ENCODE measurements at regions not wholly inside any gene's neighbourhood (a gene's known extent, or its start where the extent isn't known, plus 50 kb on each side); places are given as distances from the start of the nearest gene placed in this dataset.
"Not testable (repeated sequence)": the region's sequence is repeated elsewhere in the genome, so short reads cannot be mapped to it uniquely, and the experiment has no call there.

DNA sequence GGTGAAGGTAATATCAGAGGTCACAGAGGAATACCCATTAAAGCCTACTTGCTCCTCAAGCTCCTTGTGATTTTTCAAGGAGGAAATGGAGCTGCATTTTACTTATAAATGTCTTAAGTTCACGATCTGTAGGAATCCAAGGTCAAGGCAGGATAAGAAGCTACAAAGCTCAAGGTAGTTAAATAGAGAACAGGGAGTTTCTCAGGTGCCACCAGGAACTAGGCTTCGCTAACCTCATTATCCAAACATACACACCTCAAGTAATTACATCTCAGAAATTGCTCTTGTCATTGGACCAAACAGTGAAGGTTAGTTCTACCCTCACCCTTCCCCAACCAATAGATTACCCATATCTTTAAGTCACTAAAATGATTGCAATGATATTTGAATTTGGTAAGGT lies 317.4 kb upstream of the HNRNPA3 start:
- DNase-seq (ENCODE audit: low read depth) = no peak

DNA sequence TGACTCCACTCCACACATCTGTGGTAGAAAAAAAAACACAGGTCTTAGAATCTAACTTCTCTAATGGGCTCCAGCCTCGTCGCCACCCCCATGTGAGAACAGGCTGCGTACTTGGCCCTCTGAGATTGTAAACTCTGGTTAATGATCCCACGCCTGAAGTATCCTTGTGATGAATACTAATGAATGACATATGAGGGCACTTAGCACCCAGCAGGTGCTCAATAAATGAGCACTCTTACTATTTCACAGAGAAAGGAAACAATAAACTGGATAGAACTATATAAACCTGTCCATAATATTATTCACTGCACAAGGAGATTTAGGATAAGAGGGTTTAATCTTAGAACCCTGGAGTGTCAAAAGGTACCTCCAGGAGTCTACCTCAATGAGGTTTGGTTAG lies 310.1 kb upstream of the HNRNPA3 start:
- no peak for DNase-seq (ENCODE audit: low read depth)

DNA sequence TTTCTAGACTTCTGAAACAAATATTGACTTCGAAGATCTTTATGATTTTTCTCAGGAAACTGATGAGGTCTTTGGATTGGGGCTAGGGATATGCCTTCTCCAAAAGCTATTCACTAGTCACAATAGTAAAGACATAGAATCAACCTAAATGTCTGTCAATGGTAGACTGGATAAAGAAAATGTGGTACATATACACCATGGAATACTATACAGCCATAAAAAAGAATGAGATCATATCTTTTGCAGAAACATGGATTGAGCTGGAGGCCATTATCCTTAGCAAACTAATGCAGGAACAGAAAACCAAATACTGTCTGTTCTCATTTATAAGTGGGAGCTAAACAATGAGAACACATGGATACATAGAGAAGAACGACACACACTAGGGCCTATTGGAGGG lies 308.5 kb upstream of the HNRNPA3 start:
- not testable (repeated sequence) for DNase-seq (ENCODE audit: low read depth)

DNA sequence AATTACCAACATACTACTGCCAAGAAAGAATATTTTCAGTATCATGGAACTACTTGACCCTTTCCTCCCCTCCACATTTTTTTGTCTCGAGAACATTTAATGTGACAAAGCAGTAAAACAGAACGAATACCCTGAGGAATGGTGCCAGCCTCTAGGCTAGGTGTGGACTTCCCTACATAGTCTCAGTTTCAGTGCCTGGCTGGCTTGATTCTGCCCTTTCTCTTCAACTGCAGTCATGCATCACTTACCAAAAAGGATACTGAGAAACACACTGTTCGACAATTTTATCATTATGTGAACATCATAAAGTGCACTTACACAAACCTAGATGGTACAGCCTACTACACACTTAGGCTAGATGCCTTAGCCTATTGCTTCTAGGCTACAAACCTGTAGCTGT lies 305.3 kb upstream of the HNRNPA3 start:
- DNase-seq (ENCODE audit: low read depth) = no peak

DNA sequence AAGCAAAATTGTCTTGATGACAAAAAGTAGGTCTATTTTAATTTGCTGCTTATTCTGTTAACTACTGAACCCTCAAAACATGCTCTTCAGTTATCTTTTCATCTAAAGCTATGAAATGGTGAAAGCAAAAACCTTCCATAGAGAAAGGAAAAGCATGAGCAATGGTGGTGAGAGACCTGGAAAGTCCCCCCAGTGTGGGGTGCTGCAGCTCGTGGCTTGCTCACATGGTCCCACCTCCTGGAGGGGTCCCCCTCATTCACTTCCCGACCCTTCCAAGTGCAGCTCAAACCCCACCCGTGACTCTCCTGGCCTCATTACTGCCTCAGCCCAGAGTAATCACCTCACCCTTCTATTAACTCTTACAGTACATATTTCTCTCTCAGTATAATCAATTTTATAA lies 301.8 kb upstream of the HNRNPA3 start:
- DNase-seq (ENCODE audit: low read depth) = no peak

DNA sequence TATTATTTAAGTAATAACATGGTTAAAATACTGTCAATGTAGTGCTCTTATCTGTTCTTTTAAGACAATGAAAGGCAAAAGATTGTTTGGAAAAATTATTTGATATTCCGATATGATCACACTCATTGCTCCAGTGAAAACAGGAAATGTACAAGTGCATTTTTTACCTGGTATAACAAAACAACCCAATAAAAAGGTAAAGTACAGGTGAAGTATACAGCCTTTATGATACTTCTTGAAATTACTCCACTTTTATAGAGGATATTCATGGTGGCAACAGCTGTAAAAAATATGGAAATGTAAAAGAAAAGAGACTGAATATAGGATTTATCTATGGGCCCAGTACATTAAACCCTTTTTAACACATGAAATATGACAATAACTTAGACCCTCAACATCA lies 298.6 kb upstream of the HNRNPA3 start:
- no peak for DNase-seq (ENCODE audit: low read depth)

DNA sequence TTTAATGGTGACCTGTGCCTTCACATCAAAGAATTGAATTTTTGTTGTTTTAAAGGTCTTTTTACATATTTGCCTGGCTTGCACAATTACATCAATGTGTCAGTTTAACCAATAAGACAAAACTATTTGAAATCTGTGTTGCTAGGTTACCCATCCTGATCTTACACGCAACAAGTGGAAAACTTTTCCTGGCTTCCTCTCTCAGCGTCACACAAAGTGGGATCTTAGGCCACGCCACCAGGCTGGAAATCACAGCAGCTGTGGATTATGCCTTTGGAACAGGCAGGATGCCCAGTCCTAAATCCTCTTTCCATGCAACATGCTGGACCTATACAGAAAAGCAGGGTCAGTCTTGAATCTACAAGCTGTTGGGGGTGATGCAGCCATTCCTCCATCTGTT lies 298.2 kb upstream of the HNRNPA3 start:
- DNase-seq (ENCODE audit: low read depth) = no peak

DNA sequence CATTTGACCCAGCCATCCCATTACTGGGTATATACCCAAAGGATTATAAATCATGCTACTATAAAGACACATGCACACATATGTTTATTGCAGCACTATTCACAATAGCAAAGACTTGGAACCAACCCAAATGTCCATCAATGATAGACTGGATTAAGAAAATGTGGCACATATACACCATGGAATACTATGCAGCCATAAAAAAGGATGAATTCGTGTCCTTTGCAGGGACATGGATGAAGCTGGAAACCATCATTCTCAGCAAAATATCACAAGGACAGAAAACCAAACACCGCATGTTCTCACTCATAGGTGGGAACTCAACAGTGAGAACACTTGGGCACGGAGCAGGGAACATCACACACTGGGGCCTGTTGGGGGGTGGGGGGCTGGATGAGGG lies 290.0 kb upstream of the HNRNPA3 start:
- not testable (repeated sequence) for DNase-seq (ENCODE audit: low read depth)

DNA sequence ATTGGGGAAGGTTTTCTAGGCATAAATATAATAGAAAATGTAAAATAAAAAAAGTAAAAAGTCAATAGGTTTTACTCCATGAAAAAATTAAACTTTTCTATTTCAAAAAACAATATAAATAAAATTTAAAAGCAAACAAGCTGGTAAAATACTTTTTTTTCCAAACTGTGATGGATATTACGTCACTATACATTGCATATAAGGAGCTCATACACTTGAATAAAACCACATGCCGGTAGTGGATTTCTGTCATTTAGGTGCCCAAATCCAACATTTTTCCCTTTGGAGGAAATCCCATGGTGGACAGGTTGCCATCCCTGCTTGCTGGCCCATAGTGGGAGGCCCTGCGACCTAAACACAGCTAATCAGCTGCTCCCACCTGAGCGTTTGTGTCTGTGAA lies 289.4 kb upstream of the HNRNPA3 start:
- DNase-seq (ENCODE audit: low read depth) = no peak

DNA sequence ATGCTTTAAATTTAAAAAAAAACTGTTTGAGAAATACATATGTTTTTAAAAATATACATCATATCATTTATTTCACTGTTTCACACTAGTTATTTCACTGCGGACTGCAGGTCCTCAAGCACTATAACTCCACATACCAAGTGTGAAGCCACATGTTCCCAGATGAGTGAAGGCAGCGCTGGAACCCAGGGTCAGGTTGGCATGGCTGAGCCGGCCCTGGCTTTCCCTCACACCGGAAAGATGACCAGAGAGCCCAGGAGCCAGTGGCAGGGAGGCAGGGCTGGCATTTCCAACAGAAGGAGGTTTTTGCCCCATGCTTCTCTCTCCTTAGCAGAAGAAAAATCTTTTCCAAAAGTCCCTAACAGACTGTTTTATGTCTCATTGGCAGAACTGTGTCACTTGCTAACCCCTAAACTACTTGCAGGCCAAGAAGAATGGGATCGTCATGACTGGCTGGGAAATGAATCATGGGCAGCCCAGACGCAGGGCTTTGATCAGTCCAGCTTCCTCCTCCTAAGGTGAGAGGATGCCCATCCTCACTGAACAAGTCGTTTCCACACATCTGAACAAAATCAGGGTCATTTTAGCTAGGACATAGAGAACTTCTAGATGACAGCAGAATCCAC lies 287.6 kb upstream of the HNRNPA3 start:
- peak; percentile 30 for DNase-seq (ENCODE audit: low read depth)

DNA sequence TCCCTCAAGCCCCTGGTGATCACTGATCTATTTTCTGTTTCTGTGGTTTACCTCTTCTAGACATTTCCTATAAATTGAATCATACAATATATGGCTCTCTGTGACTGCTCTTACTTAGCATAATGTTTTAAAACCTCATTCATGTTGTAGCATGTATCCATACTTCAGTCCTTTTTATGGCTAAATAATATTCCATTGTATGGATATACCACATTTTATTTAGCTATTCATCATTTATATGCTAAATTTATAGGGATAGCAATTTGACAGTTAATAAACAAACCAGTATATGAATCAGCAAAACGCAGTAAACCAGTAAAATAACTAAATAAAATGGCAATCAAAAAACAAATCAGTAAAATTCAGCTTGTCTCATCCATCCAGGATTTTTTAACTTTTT lies 286.1 kb upstream of the HNRNPA3 start:
- no peak for DNase-seq (ENCODE audit: low read depth)

DNA sequence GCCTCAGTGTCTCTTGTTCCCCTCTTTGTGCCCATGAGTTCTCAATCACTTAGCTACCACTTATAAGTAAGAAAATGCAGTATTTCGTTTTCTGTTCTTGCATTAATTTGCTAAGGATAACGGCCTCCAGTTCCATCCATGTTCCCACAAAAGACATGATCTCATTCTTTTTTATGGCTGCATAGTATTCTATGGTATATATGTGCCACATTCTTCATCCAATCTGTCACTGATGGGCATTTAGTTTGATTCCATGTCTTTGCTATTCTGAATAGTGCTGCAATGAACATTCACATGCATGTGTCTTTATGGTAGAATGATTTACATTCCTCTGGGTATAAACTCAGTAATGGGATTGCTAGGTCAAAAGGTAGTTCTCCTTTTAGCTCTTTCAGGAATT lies 283.2 kb upstream of the HNRNPA3 start:
- DNase-seq (ENCODE audit: low read depth) = not testable (repeated sequence)

DNA sequence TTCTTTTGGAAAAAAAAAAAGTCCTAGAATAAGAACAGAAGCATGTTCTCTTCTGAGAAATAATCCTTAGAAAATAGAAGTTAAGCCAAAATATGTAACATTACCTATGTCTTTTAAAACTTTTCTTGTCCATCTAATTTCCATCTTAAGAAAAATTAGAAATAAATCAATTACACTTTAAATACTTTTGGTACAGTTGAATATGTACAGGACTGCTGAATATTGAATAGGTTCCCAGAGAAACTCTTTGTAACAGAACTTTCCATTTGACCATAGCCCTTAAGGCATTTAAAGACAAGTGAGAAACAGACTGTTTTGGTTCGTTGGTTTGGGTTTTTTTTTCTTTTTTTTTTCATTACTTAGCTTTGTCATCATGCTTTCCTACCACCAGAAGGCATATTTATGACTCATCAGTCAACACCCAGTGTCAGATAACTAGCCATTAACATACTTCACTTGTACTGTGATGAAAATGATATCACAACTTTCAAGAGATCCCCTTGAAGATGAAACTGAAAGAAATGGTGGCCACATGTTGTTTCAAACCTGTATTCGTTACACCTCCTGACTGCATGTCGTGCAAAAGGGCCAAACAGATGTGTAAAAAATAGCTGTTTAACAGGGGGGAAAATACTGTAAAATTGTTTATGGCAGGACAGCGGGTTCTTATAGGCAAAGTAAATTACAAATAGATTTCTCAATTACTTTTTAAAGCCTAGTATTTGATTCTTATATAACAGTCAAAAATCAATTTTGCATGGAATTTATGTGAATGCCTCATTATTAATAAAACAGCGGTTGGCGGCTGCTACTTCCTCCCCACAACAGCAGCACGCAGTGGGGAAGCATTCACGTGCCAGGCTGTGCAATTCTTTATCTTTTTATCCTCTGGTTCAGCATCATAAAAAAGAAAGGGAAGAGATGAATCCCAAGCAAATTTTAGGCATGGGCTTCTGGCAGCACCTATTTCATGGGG lies 280.7 kb upstream of the HNRNPA3 start:
- DNase-seq (ENCODE audit: low read depth) = peak; percentile 74

DNA sequence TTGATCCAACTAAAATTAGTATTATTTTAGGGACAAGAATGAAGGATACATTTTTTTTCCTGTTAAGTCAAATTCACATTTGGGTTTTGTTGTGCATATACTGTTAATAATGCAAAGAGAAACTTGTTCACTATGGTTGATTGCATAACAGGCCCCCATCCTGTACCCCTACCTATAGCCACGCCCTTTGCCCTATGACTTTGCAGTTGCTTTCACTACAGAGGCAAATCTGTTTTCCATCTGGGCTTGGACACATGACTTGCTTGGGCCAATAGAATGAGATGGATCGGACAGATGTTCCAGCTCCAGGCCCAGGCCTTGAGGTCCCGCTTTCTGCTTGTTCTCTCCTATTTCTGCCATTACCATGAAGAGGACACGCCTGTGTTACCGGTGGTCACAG lies 278.5 kb upstream of the HNRNPA3 start:
- no peak for DNase-seq (ENCODE audit: low read depth)

DNA sequence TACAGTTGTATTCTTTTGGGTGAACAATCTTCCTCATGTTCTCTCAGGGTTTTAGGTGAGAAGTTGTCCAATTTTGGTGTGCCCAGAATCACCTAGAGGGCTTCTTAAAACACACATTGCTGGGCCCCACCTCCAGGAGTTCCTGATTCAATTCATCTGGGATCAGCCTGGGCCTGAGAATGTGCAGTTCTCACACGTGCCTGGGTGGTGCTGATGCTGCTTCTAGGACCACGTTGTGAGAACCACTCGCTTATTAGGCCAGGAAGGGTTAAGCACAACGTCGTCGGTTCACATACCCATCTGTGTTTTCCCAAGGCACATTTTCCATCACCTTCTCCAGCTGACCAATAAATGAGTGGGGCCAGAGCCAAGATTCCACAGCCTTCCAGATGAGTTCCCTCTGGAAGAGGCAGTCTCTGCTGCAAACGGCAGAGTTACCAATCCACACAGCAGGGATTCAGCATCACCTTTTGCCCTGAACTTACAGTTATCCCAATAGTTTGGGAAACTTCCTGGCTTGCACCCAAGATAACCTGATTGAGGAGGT lies 277.7 kb upstream of the HNRNPA3 start:
- no peak for DNase-seq (ENCODE audit: low read depth)

DNA sequence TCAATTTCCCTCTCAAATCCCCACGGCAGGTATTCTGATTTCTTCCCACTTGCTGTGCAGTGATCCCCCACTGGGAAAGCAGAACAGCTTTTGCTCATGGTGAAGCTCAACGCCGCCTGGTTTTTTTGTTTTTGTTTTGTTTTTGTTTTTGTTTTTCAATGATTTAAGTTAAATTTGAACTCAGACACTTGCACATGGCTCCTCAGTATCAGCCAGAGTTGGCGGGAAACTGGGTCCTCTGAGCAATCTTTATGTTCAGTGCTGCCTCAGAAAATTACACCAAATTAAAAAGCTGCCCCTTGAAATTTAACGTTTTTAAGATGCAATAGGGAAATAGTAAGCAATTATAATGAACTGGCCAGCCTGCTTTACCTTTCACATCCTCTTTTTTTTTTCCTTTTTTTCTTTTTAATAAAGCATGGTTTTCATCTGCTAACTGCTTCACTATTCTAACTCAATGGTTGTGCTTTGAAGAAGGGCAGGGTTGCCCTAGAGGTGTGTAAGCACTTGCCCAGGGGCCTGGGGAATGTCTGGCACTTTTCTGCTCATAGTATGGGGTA lies 277.0 kb upstream of the HNRNPA3 start:
- no peak for DNase-seq (ENCODE audit: low read depth)

DNA sequence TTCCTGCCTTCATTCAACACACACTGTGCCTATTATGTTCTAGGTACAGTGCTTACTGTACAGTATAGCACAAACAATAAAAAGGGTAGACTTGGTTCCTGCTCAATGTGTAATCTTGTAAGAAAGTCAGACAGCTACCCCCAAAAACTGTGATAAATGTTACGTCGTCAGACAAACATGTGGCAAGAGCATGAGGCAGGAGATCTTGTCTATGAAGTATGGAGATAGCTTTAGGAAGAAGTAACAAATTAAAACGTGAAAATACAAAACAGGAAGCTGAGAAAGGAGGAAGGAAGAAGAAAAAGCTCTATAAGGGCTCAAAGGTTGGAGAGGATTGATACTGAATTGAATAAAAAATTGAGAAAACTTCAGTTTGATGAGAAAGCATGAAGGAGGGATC lies 276.2 kb upstream of the HNRNPA3 start:
- DNase-seq (ENCODE audit: low read depth) = no peak

DNA sequence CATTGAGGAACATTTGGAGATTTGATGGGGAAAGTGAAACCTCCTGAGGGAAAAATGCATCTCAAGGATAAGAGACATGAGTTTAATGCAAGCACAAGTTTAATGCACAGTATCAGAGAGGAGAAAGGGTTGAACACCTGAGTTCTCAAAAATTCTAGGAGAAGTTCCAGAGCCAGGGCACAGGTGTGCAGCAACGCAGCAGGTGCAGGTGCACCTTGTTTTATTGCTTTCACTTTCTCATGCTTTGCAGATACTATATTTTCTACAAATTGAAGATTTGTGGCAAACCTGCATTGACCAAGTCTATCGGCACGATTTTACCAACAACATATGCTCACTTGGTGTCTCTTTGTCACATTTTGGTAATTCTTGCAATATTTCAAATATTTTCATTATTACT lies 267.6 kb upstream of the HNRNPA3 start:
- no peak for DNase-seq (ENCODE audit: low read depth)

DNA sequence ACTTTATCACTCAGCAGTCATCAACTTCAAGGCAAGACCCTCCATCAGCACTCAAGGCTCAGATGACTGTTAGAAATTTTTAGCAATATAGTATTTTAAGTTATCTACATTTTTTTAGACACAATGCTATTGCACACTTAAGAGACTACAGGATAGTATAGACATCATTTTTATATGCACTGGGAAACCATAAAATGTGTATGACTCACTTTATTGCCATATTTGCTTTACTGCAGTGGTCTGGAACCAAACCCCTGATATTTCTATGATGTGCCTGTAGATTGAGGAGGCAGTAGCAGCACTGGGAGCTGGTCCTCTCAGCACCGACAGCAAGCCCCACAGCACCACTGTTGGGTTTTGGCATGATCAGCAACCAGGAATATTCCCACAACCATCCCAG lies 264.8 kb upstream of the HNRNPA3 start:
- no peak for DNase-seq (ENCODE audit: low read depth)

DNA sequence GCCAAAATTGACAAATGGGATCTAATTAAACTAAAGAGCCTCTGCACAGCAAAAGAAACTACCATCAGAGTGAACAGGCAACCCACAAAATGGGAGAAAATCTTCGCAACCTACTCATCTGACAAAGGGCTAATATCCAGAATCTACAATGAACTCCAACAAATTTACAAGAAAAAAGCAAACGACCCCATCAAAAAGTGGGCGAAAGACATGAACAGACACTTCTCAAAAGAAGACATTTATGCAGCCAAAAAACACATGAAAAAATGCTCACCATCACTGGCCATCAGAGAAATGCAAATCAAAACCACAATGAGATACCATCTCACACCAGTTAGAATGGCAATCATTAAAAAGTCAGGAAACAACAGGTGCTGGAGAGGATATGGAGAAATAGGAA lies 261.4 kb upstream of the HNRNPA3 start:
- DNase-seq (ENCODE audit: low read depth) = not testable (repeated sequence)

DNA sequence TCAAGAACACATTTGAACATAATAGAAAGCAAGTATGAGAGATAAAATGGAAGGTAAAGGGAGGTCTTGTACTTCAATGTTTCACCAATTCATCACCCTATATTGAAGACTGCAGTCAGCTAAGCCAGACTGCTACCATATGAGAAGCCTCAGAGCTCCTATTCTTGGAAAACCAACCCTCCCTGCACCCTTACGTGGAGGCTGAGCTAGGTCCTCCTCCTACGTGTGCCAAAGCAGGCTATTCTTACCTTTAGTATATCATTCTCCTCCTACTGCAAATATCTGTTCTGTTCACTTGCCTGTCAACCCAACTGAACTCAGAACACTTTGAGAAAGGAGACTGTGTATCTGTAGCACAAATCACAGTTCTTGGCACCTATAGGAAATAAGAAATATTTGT lies 255.8 kb upstream of the HNRNPA3 start:
- no peak for DNase-seq (ENCODE audit: low read depth)

DNA sequence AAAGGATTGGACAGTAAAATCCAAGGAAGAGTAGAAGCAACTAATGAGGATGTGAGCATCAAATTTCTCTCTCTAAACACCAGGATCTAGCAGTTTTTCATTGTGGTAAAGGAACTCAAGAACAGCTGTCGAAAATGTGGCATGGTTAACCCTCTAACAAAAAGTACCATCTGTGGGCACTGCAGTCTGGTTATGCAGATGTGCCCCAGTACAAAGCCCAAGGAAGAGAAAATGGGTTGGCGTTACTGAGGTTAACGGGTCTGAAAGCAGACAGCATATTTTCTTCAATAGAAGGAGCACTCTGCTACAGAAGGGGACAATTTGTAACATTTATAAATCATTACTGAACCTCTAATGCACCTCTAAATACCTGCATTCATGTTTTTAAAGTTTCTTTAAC lies 253.0 kb upstream of the HNRNPA3 start:
- DNase-seq (ENCODE audit: low read depth) = no peak
